Amniotic stem cell (primary cell): ENCODE measurements at regions not wholly inside any gene's neighbourhood (a gene's known extent, or its start where the extent isn't known, plus 50 kb on each side); places are given as distances from the start of the nearest gene placed in this dataset.
"Not testable (repeated sequence)": the region's sequence is repeated elsewhere in the genome, so short reads cannot be mapped to it uniquely, and the experiment has no call there.

ENCODE experiments used
- DNase-seq: peaks from one replicate; lab custom pipeline; 2025; lab: John Stamatoyannopoulos, UW

- DNase-seq = no peak
These were observed 826.9 kb downstream of the UQCRFS1 start for GRCh38 chr19:28386066-28386465.

GRCh38 chr19:28377077-28377476, 835.9 kb downstream of the UQCRFS1 start:
- no peak for DNase-seq

DNA sequence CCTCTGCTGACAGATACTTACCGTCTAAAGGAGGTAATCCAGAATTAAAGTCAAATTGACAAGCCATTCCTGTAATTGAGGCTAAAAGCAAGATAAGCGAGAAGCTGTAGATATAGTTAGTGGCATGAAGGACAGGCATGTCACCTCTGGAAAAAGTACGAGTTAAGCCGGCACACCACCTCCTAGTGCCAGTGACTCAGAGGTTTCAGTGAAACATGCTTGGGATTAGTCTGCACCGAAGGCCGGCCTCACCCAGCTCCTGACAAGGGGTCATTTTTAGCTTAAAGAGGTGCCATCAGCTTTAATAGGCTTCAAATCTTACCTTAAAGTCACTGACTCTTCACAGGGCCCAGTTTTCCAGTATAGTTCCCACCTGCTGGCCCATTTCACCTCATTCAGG, 838.0 kb downstream of the UQCRFS1 start:
- DNase-seq = no peak

DNA sequence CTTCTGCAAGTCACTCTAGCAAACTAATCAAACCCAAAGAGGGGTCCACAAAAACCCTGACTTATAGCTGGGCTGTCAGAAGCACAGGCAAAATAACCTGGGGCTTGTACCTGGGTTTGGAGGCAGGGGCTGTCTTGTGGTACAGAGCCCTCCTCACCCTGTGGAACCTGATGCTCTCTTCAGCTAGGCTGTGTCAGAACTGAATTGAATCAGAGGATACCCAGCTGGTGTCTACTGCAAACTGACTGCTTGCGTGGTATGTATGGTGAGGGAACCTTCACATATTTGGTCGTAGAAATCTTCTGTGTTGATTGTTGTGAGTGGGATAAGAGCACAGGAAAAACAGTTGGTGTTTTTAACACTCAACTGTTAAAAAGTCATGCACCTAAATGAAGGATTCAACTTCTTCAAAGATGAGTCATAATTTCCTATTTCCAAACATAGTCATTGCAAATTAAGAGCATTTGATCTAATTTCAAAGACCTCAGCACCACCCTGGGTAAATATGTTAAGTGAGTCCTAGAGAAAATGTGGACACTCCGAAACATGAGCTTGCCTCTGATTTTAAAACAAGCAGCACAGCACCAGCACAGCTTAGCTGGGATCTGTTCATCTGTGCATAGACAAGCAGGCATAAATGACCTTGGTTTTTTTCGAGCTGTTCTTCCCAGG, 840.2 kb downstream of the UQCRFS1 start:
- no peak for DNase-seq

DNA sequence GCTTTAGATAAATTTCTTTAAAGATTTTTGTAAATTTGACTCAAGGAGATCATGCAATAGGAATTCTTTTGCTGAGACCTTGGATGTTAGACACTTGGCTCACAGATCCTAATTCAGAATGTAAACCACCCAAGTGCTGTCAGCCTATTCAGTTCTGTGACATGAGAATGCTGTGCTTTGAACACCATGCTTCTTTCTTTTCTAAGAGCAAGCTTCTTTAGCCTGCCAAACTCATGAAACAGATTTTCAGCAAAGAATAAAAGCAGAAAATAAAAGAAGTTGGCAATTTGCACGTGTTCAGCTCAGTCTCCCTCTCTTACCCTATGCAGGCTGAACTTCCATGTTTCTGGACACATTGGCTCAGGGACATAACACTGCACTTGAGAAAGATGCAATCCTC, 845.8 kb downstream of the UQCRFS1 start:
- no peak for DNase-seq

GRCh38 chr19:28363254-28363653, 849.7 kb downstream of the UQCRFS1 start:
- DNase-seq = no peak

DNA sequence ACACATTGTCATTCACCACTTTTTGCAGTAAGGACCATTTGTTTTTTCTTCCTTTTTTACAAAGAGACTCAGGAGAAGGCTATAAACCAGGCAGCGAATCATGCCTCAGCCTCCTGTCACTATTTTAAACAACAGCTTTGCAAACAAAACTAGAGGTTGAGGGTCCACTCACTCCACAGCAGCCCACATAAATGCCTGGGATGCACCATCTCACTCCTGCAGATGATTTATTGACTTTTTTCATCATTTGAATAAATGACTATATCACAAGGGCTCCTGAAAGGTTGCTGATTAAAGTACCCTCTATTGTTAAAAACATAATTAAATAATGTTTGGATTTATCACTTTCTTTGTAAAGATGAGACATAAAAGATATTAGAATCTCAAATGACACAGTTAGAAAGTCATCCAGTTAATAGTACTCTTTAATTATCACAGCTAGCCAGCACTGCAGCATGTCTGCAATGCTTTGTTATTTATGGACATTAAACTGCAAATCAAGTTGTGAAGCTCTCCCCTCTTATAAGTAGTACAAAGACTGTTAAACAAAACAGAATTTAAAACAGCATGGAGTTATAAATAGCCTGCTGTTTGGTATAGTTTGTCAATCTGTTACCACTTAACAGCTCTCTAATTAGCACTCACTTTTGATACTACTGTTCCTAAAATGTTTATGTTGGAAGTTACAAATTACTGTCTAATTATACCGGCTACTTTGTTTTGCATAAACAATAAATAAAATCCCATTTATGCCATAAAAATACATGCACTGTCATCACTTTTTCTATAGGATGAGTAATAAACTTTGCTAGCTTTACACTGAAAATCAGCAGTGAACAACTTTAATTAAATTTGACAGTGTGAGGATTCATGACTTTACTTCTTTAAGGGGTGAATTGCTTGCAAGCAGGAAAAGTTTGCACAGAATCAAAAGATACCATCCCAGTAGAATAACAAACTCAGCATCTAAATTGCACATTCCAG, 853.2 kb downstream of the UQCRFS1 start:
- DNase-seq = no peak

GRCh38 chr19:28358633-28359032, 854.3 kb downstream of the UQCRFS1 start:
- DNase-seq = no peak

GRCh38 chr19:28351761-28352160, 861.2 kb downstream of the UQCRFS1 start:
- no peak for DNase-seq

- DNase-seq = not testable (repeated sequence)
These were observed 861.6 kb downstream of the UQCRFS1 start for GRCh38 chr19:28351321-28351720.

DNA sequence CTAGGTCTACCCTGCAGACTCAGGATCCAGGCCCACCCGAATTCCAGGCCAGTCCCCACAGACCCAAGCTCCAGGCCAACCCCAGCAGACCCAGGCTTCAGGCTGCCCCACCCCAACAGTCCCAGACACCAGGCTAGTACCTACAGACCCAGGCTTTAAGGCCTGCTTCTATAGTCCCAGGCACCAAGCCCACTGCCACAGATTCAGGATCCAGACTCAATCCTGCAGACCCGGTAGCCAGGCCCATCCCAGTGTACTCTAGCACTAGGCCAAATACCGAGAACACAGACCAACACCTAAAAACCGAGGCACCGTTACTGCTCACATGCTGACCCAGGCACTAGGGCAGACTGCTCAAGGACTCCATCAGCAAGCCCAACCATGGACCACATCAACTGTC, 862.3 kb downstream of the UQCRFS1 start:
- DNase-seq = no peak

GRCh38 chr19:28350037-28350436, 862.9 kb downstream of the UQCRFS1 start:
- DNase-seq = no peak

- no peak for DNase-seq
These were observed 863.3 kb downstream of the UQCRFS1 start for GRCh38 chr19:28349604-28350003.

DNA sequence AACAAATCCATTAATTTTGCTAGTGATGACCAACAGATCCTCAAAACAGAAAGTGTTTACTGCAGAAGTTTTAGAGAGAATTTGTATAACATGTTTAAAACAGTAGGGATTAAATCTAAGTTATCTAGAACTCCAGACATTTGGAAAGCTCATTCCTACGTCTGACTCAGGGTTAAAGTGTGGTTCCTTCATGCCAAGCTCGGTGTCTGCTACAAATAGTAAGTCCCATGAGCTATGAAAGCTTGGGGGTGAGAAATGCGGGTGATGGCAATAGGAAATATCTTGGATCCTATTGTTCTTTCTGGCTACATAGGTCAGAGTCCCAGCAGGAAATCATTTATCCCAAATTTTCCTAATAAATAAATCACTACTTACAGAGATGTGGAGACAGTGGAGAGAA, 867.1 kb downstream of the UQCRFS1 start:
- no peak for DNase-seq

DNA sequence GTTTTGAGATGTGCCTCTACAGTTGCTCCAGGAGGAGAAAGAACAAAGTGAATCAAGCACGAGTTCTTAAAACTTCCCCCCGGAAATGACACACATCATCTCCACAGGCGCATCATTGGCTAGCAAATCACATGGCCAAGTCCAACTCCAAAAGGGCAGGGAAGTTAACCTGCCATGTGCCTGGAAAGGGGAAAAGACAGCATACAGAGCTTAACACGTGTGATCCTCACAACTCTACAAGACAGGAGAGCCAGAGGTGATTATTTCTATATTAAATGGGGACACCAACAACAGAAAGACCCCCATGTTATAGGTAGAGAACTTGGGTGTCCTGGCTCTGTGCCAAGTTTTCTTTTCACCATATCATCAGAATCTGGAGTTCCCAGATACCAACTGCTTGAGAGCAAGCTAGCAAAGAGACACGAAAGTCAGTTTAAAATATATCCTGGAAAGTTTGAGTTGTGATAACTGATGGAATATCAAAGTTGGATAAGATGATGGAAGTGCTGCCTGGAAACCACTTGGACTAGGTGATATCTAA, 871.1 kb downstream of the UQCRFS1 start:
- no peak for DNase-seq

GRCh38 chr19:28334419-28334818, 878.5 kb downstream of the UQCRFS1 start:
- DNase-seq = no peak

DNA sequence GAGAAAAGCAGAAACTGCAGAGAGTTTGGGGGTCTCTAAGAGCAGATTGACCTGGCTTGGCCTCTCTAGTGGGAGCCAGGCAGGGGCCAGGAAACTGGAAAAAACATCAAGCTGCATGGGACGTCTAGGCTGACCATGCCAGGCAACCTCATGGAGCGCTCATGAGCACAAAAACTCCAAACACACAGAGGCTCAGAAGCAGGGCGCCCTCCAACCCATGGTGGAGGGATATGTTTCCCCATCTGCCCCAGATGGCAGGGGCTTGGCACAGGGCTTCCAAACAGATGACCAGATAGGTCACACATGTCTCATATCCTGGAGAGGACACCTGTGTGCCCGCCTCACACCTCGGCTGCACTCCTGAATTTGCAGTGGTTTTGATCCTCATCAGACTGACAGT, 879.0 kb downstream of the UQCRFS1 start:
- DNase-seq = no peak

DNA sequence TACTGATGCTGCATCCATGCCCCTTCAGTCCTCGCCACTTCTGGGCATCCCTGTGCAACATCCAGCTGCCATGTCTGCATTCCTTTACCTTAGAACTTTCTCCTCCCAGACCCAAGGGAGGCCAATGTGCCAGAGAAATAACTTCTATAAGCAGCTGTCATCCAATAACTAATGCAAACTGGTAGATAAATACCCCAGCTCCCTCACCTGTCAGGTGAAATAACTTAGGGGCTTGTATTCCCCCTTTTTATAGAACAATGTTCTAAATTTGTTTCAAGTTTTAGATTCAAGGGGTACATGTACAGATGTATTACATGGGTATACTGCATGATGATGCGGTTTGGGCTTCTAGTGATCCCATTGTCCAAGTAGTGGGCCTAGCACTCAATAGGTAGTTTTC, 880.1 kb downstream of the UQCRFS1 start:
- no peak for DNase-seq

- DNase-seq = no peak
These were observed 880.6 kb downstream of the UQCRFS1 start for GRCh38 chr19:28332351-28332750.

GRCh38 chr19:28331596-28331995, 881.4 kb downstream of the UQCRFS1 start:
- no peak for DNase-seq

DNA sequence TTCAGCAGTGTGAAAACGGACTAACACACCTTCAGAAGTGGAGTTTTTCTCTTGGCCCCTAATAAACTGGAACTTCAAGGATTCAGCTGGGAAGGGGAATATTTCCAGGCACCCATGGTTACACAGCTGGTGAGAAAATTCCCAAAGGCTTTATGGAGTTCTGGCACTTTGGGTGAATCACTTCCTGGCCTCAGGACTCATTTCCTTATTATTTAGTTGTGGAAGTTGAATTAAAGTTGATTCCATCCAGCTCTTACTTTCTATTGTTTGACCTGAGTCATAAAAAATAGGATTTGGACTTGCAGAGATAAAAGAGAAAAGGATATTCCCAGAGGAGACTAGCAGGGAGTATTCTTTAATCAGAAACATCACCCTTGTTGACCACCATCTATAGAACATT, 882.1 kb downstream of the UQCRFS1 start:
- no peak for DNase-seq

- no peak for DNase-seq
These were observed 883.5 kb downstream of the UQCRFS1 start for GRCh38 chr19:28329429-28329828.

DNA sequence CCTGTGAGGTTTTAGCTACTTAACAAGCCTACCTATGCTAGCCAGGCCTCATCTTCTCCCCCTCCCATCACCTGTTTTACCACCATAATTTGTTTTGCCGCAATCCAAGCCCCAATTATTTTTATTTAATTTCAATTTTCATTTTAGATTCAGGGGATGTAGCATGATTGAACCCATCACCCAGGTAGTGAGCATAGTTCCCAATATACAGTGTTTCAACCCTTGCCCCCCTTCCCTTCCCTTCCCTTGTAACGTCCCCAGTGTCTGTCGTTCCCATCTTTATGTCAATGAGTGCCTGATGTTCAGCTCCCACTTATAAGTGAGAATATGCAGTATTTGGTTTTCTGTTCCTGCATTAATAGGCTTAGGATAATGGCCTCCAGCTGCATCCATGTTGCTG, 885.0 kb downstream of the UQCRFS1 start:
- DNase-seq = no peak
